Ectodermal cell (in vitro differentiated cells): ENCODE measurements at regions not wholly inside any gene's neighbourhood (a gene's known extent, or its start where the extent isn't known, plus 50 kb on each side); places are given as distances from the start of the nearest gene placed in this dataset.

Source experiments
- H3K27ac ChIP-seq: 2 replicates; pipeline ENCODE4 v1.7.0; 2013; ENCODE audit warnings: mild to moderate bottlenecking, low read depth, low read length; ENCODE audit not compliant: insufficient read depth, poor library complexity, severe bottlenecking
- H3K27me3 ChIP-seq: 2 replicates; pipeline ENCODE4 v1.7.0; 2013; ENCODE audit warnings: mild to moderate bottlenecking, low read length; ENCODE audit not compliant: insufficient read depth, control insufficient read depth, poor library complexity, severe bottlenecking
- H3K36me3 ChIP-seq: one replicate; pipeline ENCODE4 v1.7.0; 2013; ENCODE audit warnings: low read length; ENCODE audit not compliant: control insufficient read depth, insufficient read depth
- H3K4me1 ChIP-seq: one replicate; pipeline ENCODE4 v1.7.0; 2013; ENCODE audit warnings: low read length; ENCODE audit not compliant: control insufficient read depth, insufficient read depth
- H3K4me3 ChIP-seq: 2 replicates; pipeline ENCODE4 v1.7.0; 2013; ENCODE audit warnings: low read depth, low read length, control low read depth; ENCODE audit not compliant: insufficient read depth
- H3K9me3 ChIP-seq: 2 replicates; pipeline ENCODE4 v1.7.0; 2013; ENCODE audit warnings: mild to moderate bottlenecking, low read length, moderate library complexity; ENCODE audit not compliant: control insufficient read depth
- WGBS, 2 experiments: methylation state at CpG; one replicate each; pipeline ENCODE4 v1.1.7; 2013; ENCODE audit warnings: missing lambda C conversion rate in 2 of 2; 5-methylcytosine and 5-hydroxymethylcytosine counted together

DNA sequence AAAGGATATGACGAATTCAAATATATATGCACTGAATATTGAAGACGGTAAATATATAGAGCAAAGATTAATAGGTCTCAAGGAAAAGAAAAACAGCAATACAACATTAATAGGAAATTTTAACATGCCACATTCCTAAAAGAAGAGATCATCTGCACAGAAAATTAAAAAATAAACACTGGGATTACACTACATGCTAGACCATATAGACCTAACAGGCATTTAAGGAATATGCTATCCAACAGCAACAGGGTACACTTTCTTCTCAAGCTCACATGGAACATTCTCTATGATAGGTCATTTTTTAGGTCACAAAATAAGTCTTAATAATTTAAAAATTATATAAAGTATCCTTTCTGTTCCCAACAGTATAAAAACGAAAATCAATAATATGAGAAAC is 1038.3 kb downstream of the KCNT2 start:
- H3K4me1 ChIP-seq = no peaks in the 10 kb centered on the region
- no peaks in the 10 kb centered on the region for H3K9me3 ChIP-seq
- no peak overlapping the region for H3K27ac ChIP-seq
- no peak overlapping the region for H3K4me3 ChIP-seq
- 86 to 100% methylated on average over 1 to 2 of the region's 3 CpGs for WGBS, 2 experiments
- H3K36me3 ChIP-seq = no peaks in the 10 kb centered on the region
- H3K27me3 ChIP-seq = no peaks in the 10 kb centered on the region

DNA sequence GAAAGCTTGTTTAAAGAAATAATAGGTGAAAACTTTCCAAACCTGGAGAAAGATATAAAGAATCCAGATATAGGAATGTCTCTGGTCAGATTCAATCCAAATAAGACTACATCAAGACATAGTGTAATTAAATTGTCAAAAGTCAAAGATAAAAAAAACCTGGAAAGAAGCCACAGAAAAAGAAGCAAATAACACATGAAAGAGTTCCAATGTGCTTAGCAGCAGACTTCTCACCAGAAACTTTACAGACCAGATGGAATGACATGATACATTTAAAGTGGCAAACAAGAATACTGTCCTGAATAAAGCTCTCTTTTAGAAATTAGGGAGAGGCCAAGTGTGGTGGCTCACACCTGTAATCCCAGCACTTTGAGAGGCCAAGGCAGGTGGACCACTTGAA is 1039.9 kb downstream of the KCNT2 start:
- Histone ChIP-seq H3K4me1 (no peaks in the 10 kb centered on the region), H3K27ac (no peak overlapping the region), H3K36me3 (no peaks in the 10 kb centered on the region), H3K9me3 (no peaks in the 10 kb centered on the region), H3K27me3 (no peaks in the 10 kb centered on the region), H3K4me3 (no peak overlapping the region)

DNA sequence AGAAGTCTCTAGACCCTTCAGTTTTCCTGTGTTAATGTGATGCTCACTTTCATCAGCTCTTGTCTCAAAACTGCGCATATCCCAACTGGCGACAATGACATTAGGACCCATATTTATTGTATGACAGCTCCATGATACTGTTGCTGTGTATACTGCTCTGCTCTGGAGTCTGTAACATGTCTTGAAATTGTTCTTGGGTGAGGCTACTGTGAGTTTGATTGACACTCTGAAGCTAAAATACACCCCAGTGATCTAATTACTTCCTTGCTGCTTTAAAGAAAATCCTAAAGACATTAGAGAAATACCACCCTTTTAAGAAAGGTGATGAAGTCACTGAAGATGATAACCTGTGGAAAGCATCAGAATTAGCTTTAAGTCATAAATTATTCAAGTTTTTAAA is 1046.2 kb downstream of the KCNT2 start:
- Histone ChIP-seq H3K9me3 (no peaks in the 10 kb centered on the region), H3K4me3 (no peak overlapping the region), H3K27ac (no peak overlapping the region), H3K27me3 (no peaks in the 10 kb centered on the region), H3K36me3 (no peaks in the 10 kb centered on the region), H3K4me1 (no peaks in the 10 kb centered on the region)
- 92 to 96% methylated on average over 2 of the region's 2 CpGs for WGBS, 2 experiments

DNA sequence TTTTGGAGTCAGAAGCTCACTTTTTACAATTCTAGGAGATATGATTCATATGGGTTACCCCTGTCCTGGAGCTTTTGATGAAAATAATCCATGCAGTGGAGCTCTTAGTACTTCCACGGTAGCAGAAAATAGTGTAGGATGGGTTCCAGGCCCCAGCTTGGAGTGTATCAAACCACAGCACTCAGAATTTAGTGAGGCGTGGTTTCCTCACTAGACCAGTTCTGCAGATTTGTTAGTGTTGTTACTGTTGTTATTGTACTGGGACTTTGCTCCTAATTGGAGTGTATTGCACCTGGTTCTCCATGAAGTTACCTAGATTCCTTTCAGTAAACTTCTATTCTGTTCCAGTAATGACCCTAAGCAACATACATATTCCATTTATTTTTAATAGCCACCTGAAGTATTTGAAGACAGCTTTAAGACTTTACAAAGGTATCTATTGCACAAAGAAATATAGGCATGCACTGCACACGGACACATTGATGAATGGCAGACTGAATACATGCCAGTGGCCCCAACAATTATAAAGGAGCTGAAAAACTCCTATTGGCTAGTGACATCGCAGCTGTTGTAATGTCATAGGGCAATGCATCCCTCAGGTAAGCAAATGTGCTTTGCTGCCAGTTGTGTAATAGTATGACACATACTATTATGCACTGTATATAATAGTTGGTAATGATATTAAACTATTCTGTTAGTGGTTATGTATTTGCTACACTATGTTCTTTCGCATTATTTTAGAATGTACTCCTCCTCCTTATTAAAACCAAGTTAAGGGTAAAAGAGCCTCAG is 1058.0 kb downstream of the KCNT2 start:
- Histone ChIP-seq H3K27ac (no peak overlapping the region), H3K27me3 (no peaks in the 10 kb centered on the region), H3K4me1 (no peaks in the 10 kb centered on the region), H3K4me3 (no peak overlapping the region), H3K9me3 (no peaks in the 10 kb centered on the region), H3K36me3 (no peaks in the 10 kb centered on the region)
- WGBS, 2 experiments = 96% methylated on average over 4 of the region's 5 CpGs

DNA sequence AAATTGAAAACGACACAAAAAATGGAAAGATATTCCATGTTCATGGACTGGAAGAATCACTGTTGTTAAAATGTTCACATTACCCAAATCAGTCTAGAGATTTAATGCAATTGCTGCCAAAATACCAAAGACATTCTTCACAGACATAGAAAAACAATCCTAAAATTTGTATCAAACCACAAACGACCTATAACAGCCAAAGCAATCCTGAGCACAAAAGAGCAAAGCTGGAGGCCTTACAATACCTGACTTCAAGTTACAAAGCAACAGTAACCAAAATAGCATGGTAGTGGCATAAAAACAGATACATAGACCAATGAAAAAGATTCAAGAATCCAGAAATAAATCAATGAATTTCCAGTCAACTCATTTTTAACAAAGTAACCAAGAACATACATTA is 1077.3 kb downstream of the KCNT2 start:
- Histone ChIP-seq H3K27ac (no peak overlapping the region), H3K36me3 (no peaks in the 10 kb centered on the region), H3K27me3 (no peaks in the 10 kb centered on the region), H3K9me3 (no peaks in the 10 kb centered on the region), H3K4me1 (no peaks in the 10 kb centered on the region), H3K4me3 (no peak overlapping the region)
- WGBS, 2 experiments = 69 to 87% methylated on average over 1 to 2 of the region's 2 CpGs

DNA sequence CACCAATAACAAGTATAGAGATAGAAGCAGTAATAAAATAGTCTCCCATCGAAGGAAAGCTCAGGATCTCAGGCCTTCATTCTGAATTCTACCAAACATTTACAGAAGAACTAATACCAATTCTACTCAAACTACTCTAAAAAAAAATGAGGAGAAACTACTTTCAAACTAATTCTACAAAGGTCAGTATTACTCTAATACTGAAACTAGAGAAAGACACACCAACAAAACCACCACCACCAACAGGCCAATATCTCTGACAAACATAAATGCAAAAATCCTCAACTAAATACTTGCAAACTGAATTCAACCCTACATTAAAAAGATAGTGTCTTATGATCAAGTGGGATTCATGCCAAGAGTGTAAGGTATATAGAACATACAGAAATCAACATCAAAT is 1078.4 kb downstream of the KCNT2 start:
- Histone ChIP-seq H3K4me1 (no peaks in the 10 kb centered on the region), H3K36me3 (no peaks in the 10 kb centered on the region), H3K27me3 (no peaks in the 10 kb centered on the region), H3K4me3 (no peak overlapping the region), H3K27ac (no peak overlapping the region), H3K9me3 (no peaks in the 10 kb centered on the region)
- 85 to 95% methylated on average over 1 of the region's 1 CpG for WGBS, 2 experiments

DNA sequence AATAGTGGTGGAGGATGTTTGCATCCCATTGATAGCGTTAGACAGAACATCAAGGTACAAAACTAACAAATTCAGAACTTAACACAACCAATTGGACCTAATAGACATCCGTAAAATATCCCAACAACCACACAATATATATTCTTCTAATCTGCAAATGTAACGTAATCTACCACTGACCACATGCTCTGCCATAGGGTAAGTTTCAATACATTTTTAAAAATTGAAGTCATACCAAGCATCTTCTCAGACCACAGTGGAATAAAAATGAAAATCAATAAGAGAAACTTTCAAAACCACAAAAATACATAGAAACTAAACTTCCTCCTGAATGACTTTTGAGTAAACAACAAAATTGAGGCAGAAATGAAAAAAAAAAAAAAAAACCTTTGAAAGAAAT is 1087.5 kb downstream of the KCNT2 start:
- Histone ChIP-seq H3K4me1 (no peaks in the 10 kb centered on the region), H3K36me3 (no peaks in the 10 kb centered on the region), H3K4me3 (no peak overlapping the region), H3K27me3 (no peaks in the 10 kb centered on the region), H3K27ac (no peak overlapping the region), H3K9me3 (no peaks in the 10 kb centered on the region)
- WGBS, 2 experiments = 86 to 94% methylated on average over 3 of the region's 3 CpGs

DNA sequence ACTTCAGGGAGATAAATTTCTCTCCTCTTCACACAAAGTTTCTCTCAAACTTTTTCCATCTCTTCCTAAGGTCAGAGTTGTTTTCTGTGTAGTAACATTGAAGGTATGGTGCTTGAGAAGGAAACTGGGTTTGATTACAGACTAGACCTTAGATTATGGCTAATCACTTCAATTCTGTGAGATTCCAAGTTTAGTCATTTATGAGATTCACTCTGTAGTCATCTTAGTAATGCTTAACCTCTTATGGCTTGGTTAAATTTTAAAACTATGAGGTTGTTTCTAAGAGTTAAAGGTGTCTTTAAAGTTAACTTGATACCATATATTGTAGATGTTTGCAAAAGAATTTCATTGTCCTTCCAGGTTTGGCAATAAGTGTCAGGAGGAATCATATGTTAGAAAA is 1092.2 kb downstream of the KCNT2 start:
- Histone ChIP-seq H3K27me3 (no peaks in the 10 kb centered on the region), H3K4me3 (no peak overlapping the region), H3K9me3 (no peaks in the 10 kb centered on the region), H3K27ac (no peak overlapping the region), H3K36me3 (no peaks in the 10 kb centered on the region), H3K4me1 (no peaks in the 10 kb centered on the region)

DNA sequence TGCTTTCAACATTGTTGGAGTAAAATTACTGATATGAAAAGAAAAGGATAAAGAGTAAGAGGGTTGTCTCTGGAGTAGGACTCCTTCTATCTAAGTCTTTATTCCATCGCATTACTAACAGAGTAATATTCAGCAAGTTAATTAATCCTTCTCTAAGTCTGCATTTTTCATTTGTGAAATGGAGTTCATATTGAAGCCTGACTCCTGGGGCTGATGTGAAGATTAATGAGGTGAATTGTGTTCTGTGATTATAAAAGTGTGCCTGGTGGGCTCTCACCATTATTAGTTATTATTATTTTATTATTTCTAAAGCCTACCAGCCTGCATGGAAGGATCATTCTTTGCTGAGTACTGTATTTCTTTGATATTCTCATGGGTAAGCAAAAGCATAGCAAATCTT is 1096.7 kb downstream of the KCNT2 start:
- no CpG with 5 or more reads among the region's 1 CpG for WGBS, 2 experiments
- no peaks in the 10 kb centered on the region for H3K4me1 ChIP-seq
- H3K27ac ChIP-seq = no peak overlapping the region
- no peak overlapping the region for H3K4me3 ChIP-seq
- no peaks in the 10 kb centered on the region for H3K27me3 ChIP-seq
- H3K36me3 ChIP-seq = no peaks in the 10 kb centered on the region
- H3K9me3 ChIP-seq = no peaks in the 10 kb centered on the region

DNA sequence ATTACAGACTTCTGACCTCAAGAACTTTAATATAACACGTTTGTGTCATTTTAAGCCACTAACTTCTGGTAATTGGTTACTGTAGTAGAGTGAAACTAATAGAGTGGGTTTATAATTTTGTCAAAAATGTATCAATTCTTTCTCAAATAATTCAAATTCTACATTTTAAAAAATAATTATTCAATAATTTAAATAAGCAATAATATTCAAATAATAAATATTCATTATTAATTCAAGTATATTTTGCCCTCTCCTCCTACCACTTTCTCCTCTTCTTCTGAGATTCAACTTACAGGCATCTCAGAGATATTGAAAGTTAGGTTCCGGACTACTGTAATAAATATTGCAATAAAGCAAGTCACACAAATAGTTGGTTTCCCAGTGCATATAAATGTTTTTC is 1107.1 kb downstream of the KCNT2 start:
- Histone ChIP-seq H3K4me3 (no peak overlapping the region), H3K27me3 (no peaks in the 10 kb centered on the region), H3K4me1 (no peaks in the 10 kb centered on the region), H3K9me3 (no peaks in the 10 kb centered on the region), H3K27ac (no peak overlapping the region), H3K36me3 (no peaks in the 10 kb centered on the region)
- WGBS, 2 experiments = 96 to 100% methylated on average over 1 to 2 of the region's 2 CpGs
